GM21526 (cell line): ENCODE measurements at regions not wholly inside any gene's neighbourhood (a gene's known extent, or its start where the extent isn't known, plus 50 kb on each side); places are given as distances from the start of the nearest gene placed in this dataset.
A peak's percentile ranks its signal among the peaks of the same experiment; 100 is the strongest.

ENCODE experiments used
- ATAC-seq: cut with Tn5 transposase; IDR thresholded peaks from one replicate; pipeline ENCODE4 v1.9.1; 2021; ENCODE audit warnings: moderate library complexity; ENCODE audit not compliant: unreplicated experiment, low FRiP score

DNA sequence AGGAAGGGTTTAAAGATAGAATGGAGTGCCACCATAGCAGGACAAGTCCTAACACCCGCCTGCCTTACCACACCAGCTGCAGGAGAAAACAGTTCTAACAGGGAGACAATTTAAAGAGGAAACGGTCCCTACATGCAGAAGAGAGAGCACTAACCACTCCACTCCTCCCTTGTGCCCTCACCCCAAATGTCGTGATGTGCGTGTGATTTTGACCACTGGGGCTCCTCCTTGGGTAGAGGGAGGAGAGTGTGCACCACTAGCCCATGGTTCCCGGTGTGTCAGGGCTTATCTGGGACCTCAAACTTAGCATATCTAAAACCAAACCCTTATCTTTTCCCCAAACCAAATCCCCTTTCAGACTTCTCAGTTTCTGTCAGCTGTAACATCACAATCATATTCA, 105.5 kb upstream of the CCDC68 start:
- ATAC-seq = peak; percentile 53

DNA sequence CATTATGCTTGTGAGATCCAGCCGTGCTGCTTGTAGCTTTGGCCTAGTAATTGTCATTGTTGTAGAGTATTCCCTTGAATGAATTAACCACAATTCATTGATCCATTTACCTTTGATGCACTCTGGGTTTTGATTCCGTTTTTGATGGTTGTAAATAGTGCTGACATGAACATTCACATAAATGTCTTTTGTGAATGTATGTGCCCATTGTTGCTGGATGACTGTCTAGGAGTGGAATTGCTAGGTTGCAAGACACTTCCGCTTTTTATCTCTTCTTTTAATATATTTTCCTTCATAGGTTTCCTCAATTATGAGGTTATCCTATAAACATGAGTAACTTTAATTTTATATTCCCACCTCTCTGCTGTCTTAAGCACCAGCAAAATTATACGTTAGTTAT, 104.8 kb upstream of the CCDC68 start:
- ATAC-seq = no peak

DNA sequence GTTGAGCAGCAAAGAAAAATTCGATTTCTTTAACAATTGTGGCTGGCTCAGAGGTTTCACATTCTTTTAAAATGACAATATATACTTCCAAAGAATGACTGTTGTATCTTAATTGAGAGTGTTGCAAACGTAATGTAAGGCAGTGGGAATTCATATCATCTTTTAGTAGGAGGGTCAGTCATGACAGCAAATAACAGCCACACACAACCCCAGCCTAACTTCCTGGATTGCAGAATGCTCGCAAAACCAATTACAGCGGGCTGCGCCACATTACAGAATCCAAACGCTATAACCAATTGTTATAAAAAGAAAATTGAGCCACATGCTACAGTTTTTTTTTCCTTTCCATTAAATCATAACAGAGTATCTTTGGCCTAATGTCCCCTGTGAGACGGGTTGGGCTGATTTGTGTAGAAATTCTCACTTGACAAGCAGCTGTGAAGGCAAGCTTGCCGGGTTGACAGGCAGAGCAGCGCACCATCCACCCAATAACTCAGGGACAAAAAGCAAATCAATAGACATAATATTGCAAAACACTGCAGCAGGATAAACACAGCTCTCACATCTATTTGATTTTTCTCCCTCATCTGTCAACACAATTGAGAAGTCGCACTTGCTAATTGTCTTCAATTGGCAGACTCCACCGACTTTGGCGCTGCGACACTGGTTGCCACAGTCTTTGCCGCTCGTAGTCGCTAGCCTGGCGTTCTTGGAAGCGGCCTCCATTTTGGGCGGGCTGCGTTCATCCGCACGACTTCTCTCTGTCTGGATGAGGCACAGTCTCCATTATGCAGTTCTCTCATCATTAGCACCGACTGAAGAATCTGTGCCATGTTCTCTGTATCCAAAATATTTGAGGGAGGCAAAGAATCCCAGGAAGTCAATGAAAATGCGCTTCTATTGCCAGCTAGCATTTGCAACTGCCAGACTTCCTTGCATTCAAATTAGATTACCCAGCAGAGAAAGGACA, 95.0 kb upstream of the CCDC68 start:
- no peak for ATAC-seq

DNA sequence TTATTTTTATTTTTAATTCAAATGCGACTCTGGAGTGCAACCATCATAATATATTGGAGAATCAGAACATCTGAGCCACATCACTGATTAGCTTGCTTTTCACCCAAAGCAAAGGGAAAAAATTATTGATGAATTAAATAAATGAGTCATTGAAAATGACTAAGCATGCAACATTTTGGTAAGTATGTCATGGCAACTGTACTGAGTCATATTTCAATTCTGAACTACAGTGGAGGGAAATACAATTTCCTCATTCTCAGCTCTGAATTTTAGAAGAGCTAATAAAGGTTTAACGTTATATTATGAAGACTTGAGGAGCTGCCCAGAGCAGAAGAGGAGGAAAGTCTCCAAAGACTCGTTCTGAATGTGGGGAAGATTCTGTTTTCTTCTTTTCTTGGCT, 89.6 kb upstream of the CCDC68 start:
- no peak for ATAC-seq

- no peak for ATAC-seq
Observed at GRCh38 chr18:55047546-55047945, 88.3 kb upstream of the CCDC68 start.

DNA sequence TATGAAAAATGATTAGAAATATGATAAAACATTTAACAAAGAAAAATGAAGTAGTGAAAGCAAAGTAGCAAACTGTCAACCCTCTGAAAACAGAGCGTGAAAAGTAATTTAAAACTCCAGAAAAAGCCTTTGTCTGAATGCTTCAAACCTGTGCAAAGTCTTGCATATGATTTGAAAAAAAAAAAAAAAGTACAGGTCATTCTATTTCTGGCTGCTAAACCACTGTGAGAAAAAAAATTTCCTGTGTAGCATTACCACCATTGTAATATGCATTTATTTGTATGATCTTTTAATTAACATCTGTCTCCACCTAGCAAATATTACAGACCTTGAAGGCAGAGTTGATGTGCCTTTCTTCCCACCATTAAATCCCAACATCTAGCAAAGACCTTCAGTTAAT, 82.1 kb upstream of the CCDC68 start:
- no peak for ATAC-seq

DNA sequence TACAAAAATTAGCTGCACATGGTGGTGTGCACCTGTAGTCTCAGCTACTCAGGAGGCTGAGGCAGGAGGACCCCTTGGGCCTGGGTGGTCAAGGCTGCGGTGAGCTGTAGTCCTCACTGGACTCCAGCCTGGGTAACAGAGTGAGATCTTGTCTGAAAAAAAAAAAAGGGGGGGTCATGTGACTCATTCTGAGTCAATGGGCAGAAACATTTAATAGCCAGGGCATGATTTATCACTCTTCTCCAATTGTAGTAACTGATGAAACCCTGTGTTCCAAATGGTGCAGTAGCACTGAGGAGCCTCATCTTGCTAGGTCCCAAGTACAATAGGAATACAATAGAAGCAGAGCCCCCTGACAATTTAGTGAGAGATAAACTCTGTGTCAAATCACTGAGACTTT, 78.9 kb upstream of the CCDC68 start:
- no peak for ATAC-seq

GRCh38 chr18:55034742-55035141, 75.5 kb upstream of the CCDC68 start:
- no peak for ATAC-seq

DNA sequence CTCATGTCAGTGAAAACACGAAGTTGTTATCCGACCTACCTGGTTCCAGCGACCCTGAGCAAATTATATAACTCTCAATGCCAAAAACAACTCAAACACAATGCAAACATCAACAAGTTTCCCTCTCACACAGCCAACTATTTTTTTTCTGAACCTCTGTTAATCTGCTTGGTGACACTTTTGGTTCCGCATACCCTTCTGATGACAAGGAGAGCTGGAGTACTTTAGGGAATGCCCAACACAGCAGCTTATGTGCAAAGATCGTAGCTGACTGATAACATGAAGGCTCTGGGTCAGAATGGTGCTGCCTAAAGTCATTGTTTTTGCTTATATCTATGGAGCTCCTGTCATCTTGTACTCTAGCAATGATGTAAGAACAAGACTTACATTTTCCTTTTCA, 72.7 kb upstream of the CCDC68 start:
- peak; percentile 61 for ATAC-seq

DNA sequence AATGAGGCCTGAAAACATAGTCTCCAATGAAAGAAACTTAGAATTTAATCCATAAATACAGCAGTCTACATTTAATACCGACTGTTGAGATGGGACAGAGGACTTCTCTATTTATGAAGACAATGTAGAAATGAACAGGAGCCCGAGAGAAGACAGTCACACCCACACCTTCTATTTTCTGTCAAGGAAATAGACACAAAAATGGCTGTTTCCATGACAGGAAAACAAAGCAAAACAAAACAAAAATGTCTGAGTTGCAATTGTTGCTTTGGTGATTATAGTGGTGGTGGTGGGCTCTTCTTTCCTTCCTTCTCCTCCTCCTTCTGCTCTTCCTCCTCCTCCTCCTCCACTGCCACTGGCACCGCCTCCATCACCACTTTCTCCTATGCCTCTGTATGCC, 72.3 kb upstream of the CCDC68 start:
- ATAC-seq = no peak

GRCh38 chr18:55031164-55031563, 71.9 kb upstream of the CCDC68 start:
- no peak for ATAC-seq

GRCh38 chr18:55024564-55024963, 65.3 kb upstream of the CCDC68 start:
- ATAC-seq = no peak

- ATAC-seq = no peak
Observed at GRCh38 chr18:55018602-55019001, 59.3 kb upstream of the CCDC68 start.

DNA sequence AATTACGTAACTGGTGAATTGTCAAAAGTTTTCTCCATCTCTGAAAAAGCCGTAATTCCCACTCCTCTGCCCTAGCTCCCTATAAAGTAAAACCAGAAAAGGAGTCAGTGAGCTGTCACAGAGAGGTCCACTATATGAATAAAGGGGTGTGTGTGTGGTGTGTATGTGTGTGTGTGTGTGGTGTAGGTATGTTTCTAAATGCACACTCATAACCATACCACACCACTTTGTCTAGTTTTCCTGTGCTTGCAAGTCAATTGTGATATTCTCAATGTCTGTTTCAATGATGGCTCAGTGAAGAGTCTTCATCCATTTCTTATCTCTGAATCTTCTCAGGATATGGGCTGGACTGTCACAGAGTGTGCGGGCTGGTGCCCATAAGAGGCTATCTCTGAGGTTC, 54.8 kb upstream of the CCDC68 start:
- ATAC-seq = no peak

DNA sequence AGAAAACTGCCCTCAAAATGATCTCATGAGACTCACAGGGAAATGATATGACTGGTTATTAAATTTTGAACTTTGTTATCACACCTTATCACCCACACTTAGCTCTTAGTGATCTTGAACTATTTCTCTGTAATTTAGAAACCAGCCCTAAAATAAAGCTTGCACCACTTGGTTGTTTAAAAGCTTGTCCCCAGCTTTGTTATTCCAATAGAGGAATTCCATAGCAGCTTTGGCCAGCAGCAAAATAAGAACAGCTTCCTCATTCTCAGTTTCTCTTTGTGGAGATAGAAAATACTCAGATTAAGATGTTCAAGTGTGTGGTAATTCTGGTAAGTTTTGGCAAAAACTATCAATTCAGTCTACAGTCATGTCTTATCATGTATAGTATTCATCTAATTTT, 54.4 kb upstream of the CCDC68 start:
- ATAC-seq = no peak

GRCh38 chr18:55013086-55013485, 53.8 kb upstream of the CCDC68 start:
- no peak for ATAC-seq

DNA sequence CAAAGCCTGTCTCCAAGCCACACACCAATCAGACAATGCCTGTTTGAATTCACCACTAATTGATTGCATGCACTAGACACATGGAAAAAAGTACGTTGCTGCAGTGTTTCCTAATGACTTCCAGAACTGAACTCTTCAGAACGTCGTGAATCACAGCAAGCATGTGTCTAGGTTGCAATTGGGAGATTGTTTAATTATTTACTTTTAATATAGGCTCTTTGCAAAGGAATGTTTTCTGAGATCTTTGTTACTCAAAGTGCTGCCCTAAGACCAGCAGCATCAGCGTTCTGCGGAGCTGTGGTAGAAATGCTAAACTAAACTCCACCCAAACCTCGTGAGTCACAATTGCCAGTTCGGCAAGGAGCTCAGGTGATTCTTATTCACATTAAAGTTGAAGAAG, 52.7 kb upstream of the CCDC68 start:
- ATAC-seq = no peak
